GM20000 (cell line): ENCODE measurements at regions not wholly inside any gene's neighbourhood (a gene's known extent, or its start where the extent isn't known, plus 50 kb on each side); places are given as distances from the start of the nearest gene placed in this dataset.
A peak's percentile ranks its signal among the peaks of the same experiment; 100 is the strongest.

ENCODE experiments used
- DNase-seq: peaks from one replicate; pipeline ENCODE4 v3.0.0; 2012; ENCODE audit warnings: low spot score
- TF ChIP-seq, protein P1 (sequence below): IDR thresholded peaks from 2 replicates; pipeline ENCODE4 v1.5.1; 2012; ENCODE audit warnings: mild to moderate bottlenecking, control low read depth; ENCODE audit errors: extremely low read depth, missing control alignments

DNA sequence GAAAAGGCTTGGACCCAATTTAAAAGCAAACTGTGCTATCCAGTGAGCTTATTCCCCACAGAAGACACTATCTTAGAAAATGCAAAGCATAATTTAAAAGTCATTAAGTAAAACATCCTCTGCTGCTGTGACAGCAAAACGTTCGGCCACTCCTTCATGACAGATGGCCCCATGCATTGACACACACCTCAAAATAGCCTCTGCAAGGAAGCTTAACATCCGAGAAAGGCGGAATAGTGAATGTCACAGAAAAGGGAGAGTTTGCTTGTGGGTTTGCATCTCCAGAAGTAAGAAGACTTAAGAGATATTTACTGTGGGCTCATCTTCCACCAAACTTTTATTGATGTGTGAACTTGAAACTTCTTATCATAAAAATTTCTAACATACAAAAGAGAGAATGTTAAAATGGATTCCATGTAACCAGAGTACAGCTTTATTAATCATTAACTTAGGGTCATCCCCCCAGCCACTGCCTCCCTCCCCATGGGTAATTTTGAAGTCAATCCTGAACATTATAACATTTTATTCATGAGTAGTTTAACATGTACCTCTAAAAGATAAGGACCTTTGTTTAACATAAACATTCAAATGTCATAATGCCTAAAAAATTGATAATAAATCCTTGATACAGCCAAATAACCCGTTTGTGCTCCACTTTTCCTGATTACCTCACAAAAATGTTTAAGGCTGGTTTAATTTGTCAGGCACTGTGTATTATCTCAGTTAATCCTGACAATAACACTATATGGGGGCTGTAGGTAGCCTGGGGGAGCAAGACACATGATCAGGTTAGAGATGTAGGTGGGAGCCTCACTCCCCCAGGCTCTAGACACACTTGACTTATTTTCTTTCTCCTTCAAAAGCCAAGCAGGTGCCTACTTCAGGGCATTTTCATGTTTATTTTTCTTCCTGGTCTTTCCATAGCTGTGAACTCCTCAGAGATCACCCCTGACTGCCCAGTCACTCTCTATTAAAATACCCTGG is 119.7 kb upstream of the TMCC3 start:
- no peak for DNase-seq
- TF ChIP-seq, protein P1, sequence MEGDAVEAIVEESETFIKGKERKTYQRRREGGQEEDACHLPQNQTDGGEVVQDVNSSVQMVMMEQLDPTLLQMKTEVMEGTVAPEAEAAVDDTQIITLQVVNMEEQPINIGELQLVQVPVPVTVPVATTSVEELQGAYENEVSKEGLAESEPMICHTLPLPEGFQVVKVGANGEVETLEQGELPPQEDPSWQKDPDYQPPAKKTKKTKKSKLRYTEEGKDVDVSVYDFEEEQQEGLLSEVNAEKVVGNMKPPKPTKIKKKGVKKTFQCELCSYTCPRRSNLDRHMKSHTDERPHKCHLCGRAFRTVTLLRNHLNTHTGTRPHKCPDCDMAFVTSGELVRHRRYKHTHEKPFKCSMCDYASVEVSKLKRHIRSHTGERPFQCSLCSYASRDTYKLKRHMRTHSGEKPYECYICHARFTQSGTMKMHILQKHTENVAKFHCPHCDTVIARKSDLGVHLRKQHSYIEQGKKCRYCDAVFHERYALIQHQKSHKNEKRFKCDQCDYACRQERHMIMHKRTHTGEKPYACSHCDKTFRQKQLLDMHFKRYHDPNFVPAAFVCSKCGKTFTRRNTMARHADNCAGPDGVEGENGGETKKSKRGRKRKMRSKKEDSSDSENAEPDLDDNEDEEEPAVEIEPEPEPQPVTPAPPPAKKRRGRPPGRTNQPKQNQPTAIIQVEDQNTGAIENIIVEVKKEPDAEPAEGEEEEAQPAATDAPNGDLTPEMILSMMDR = no peak

DNA sequence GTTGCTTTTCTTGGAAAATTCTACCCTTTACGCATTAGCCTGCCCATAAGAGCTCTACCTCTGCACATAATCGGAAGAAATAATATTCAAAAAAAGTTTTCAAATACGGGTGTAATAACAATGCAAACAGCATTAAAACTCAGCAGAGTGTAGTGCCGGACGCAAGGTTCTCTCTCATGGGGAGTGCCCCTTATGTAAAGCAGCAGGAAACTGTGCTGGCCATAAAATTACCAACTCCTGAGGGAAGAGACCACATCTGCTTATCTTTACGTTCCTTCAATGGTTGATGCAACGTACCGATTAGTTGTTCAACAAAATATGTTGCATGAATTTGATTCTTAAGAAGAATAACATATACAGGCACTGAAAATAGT is 118.7 kb upstream of the TMCC3 start:
- peak; percentile 58 for DNase-seq
- TF ChIP-seq, protein P1 = no peak

GRCh38 chr12:94768398-94769046 is 118.2 kb upstream of the TMCC3 start:
- TF ChIP-seq, protein P1 = no peak
- no peak for DNase-seq

DNA sequence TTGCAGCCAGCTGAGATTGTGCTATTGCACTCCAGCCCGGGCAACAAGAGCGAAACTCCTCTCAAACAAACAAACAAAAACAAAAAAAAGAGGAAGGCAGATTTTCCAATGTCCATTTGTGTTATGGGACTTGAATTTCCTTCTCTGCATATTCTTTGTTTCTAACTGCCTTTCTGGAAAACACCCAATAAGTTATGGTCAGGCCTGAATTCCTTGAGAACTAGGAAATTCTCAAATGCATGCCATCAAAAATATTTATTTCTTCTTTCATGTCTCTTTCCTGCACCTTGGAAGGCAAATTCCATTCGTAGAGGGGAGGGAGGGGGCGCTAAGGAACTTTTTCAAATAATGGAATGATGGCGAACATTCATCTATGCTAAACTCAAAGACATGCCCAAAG is 117.6 kb upstream of the TMCC3 start:
- TF ChIP-seq, protein P1 = no peak
- no peak for DNase-seq

DNA sequence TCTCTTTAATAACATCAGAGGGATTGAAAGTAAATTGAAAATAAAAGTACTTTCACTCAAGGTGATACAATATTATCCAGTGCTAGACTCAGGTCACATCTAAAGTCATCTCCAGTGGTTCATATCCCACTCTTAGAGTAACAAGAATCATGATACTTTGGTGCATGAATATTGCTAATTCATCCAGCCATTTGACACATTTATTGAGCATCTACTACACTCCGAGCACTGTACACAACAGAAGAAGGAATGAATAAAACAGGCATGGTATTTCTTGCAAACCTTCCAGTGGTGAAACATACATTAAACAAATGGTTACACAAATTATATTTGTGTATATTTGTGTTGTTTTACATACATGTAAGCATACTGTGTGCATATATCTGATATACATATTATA is 116.0 kb upstream of the TMCC3 start:
- TF ChIP-seq, protein P1 = no peak
- no peak for DNase-seq

DNA sequence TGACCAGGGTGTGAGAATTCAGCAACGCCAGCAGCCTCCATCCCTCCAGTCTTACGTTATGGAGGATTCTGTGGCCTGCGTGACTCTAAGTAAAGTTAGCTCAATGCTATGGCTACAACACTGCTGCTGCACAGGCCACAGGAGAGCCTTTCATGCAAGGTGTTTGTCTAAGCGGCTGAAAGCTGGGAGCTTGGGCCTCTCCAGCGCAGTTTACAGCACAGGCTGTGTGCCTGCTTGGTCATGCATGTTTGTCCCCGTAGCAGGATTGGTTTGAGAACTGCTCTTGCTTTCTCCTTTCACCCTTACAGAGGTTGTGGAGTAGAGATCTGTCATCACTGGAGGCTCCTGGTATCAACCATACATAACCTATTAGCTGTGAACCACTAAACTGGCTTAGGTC is 113.1 kb upstream of the TMCC3 start:
- TF ChIP-seq, protein P1 = no peak
- DNase-seq = no peak

- no peak for DNase-seq
- TF ChIP-seq, protein P1 = no peak
These were observed 112.6 kb upstream of the TMCC3 start for GRCh38 chr12:94762943-94763342.
